ENCODE measurements at regions not wholly inside any gene's neighbourhood (a gene's known extent, or its start where the extent isn't known, plus 50 kb on each side); places are given as distances from the start of the nearest gene placed in this dataset.

DNA sequence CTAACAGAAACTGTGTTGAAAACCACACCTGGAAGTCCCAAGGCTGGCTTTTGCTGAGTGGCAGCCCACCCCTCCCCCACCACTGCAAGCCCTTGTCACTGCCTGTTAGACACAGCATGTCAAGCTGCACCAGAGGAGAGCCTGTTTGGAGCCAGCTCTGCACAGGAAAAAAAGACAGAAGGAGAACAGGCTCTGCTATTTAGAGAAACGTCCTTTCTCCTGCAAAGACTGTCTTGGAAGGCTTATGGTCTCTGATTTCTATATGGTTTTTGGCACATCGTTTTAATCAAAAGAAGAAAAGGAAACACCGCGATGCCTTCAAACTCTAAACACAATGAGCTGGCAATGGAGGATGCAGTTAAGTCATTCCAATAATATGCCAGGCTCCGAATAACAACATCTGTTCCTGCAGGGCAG is 275.5 kb downstream of the MAP2K4 start:
- no peak for DNase-seq

DNA sequence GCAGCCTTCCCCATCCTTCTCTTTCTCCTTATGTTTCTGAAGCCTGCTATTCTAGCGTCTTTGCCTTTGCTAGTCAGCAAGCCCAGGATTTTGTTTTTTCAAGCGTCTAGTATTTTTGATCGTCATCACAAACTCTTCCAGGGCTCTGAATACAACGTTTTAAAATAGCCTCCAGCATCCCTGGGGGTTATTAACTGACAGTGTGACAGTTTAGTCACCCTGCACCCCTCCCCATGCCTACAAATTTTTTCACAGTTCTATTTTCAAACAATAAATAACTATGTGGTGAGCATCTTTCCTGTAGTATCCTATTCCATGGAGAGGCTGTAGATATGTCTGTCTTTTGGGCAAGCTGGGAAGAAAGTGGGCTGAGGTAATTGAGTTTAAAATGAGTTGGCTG is 280.9 kb downstream of the MAP2K4 start:
- no peak for DNase-seq

- DNase-seq, result no peak
Measured at GRCh38 chr17:12302711-12303110, 282.0 kb downstream of the MAP2K4 start.

- DNase-seq, result no peak
Measured at GRCh38 chr17:12310811-12311210, 290.1 kb downstream of the MAP2K4 start.

DNA sequence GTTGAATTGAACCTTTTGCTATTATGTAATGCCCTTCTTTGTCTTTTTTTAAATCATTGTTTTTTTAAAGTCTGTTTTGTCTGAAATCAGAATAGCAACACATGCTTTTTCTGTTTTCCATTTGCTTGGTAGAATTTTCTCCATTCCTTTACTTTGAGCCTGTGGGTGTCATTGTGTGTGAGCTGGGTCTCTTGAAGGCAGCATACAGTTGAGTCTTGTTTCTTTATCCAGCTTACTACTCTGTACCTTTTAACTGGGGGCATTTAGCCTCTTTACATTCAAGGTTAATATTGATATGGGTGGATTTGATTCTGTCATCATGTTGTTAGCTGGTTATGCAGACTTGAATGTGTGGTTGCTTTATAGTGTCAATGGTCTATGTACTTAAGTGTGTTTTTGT is 292.0 kb downstream of the MAP2K4 start:
- DNase-seq, result no peak

DNA sequence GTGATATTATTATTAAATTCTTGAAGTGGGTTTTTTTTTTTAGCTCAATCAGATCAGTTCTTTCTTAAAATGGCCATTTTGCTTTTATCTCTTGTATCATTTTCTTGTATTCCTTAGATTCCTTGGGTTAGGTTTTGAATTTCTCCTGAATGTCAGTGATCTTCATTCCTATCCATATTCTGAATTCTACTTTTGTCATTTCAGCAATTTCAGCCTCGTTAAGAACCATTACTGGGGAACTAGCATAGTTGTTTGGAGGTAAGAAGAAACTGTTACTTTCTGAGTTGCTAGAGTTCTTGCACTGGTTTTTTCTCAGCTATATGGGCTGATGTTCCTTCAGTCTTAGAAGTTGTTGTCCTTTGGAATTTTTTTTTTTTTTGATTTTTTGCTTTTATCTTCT is 293.1 kb downstream of the MAP2K4 start:
- DNase-seq, result no peak

DNA sequence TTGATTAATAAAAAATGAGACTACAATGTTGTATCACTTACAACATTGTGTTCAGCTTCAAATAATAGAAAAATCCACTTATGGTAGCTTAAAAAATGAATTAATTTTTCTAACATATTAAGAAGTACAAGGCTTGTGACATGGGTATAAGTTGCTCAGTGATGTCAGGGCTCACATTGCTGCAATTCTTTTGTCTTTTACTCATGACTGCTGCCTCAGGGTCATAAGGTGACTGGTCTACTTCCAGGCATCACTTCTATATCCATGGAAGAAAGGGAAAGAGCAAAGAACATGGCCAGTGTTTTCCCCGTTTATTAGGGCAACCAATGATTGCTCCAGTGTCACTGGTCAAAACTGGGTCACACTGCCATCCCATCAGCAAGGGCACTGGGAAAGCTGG is 295.3 kb downstream of the MAP2K4 start:
- no peak for DNase-seq

DNA sequence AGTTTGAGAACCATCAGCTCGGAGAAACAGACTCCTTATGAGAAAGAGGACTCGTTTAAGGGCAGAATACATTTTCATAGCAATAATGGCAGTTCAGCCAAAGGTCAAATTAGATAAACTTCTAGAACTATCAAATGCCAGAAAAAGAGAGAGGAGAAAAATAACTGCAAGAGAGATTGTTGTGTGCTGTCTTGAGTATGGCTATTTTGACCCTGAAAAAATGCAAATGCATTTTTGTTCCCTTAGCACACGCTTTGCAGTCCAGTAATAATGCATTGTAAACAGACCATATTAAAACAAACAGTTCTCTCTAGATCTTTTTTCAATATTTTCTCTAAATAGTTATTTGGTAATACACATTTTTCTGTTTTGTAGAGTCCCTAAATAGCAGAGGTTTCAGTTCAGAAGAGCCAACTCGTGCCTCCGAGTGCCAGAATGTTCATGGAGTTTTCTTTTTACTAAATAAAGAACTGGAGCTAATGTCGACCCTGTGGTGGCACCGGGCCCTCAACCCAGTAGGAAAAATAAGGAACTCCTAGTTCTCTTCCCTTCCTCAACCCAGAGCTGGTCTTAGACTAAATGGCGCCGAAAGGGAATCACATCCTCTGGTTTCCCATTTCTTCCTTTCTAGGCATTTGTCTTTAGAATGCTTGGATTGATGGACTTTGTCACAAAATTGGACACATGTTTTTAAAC is 298.0 kb downstream of the MAP2K4 start:
- DNase-seq, result no peak

DNA sequence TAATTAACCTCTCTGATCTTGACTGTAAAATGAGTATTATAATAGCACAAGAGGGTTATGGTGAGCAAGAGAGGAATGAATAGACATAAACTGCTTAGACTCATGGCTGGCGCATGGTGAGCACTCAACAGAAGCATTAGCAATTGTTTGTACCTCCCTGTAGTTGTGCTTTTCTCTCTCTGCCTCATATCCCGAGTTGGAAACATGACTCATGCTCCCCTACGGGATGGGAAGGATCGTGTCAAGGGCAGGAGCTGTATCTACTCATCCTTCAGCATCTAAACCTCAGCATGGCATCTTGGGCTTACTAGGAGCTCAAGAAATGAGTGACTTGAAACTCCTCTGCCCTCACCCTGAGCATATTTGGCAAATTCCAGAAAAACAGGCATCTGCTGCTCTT is 299.6 kb downstream of the MAP2K4 start:
- no peak for DNase-seq

DNA sequence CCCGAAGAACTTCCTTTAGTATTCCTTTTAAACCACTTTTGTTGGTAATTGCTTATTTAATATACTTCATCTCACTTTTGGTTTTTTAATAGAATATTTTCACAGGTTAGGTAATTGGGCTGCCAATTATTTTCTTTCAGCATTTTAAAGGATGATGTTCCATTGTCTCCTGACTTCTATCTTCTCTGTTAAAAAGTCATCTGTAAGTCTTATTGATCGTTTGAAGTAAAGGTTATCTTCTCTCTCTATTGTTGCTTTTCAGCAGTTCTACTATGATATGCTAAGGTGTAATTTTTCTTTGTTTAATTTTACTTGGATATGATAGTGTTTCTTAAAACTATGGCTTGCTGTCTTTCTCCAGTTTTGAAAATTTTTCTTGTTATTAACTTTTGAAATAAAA is 307.5 kb downstream of the MAP2K4 start:
- no peak for DNase-seq

DNA sequence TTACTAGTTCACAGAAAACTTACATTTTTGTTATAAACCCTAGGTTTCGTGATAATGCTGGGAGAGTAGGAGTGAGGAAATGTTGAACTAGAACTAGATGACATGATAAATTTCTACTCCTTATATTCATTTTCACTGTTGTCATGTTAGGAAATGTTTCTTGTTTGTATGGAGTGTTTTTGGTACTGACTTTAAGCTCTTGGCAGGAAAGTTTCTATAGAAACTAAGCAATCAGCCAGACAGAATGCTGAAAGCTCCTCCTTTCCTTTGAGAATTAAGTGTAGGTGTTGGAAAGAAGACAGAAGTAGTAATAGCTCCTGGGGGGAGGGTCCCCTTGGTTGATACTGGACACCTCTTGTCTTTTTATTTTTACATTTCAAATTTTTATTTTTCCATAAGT is 309.8 kb downstream of the MAP2K4 start:
- DNase-seq, result no peak

- DNase-seq, result no peak
Measured at GRCh38 chr17:12341328-12341727, 320.7 kb downstream of the MAP2K4 start.

DNA sequence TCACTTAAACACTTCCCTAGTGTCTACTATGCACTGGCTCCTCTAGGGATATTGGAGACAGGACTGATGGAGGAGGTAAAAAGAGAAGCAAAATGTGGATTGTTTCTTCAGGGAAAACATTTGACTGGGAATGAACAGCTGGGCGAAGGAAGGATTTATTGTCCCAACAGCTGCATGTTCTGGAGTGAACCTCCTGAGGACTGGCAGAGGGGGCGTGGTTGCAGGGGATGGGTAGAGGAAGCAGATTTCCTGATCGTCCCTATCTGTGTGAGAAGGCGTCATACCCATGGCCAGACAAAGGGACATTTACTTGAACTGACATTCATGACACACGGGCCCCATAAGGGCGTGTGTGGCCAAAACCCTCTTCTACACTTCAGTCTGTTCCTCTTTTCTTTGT is 321.5 kb downstream of the MAP2K4 start:
- DNase-seq, result no peak

- no peak for DNase-seq
Measured at GRCh38 chr17:12342609-12343435, 322.1 kb downstream of the MAP2K4 start.

DNA sequence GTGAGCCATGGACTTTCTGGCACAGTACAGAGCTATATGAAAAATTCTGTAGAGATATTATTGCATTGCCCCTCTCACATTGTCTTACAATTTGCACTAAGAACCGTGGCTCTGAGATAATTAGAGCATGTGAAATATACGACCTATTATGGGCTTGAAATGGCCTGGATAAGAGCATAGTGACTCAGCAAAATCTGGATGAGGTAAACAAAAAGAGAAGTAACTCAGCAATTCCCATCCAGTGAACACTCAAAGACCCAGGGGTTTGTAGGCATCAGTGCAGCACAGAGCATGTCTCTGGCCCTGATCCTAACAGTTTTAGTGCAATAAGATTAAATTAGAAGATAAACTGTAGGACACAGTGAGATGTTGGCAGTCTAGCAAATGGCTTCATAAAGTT is 317.2 kb upstream of the MYOCD start:
- DNase-seq, result no peak

DNA sequence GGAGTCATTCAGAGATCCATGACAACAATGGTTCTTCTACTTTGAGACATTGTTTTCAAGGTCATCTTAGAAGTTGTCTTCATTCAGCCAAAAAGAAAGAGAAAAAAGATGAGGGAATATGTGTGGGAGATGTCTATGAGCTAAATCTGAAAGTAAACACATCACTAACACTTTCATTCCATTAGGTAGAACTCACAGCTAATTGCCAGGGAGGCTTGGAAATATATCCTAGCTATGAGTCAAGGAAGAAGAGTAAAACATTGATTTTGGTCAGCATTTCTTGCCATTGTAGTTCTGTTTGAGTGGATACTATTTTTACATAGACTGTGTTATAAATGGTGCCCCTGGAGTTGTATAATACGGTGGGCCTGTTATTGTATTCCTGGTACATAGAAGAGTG is 316.4 kb upstream of the MYOCD start:
- no peak for DNase-seq

GRCh38 chr17:12352127-12352526 is 313.6 kb upstream of the MYOCD start:
- no peak for DNase-seq

DNA sequence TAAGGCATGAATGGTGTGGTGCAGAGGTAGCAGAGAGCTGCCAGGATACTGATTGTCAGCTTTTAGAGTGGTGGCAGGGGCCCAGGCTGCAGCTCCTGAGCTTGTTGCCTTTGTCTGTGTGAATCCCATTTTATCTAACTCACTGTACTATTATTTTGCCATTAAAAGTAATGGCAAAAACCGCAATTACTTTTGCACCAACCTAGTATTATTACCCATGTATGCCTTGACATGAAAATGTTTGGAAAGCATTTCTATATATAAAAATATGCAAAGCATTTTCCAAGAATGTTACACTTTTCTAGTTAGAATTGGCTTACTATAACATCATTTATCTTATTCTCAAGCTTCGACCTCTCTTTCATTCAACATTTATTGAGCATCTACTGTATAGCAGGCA is 308.1 kb upstream of the MYOCD start:
- no peak for DNase-seq

DNA sequence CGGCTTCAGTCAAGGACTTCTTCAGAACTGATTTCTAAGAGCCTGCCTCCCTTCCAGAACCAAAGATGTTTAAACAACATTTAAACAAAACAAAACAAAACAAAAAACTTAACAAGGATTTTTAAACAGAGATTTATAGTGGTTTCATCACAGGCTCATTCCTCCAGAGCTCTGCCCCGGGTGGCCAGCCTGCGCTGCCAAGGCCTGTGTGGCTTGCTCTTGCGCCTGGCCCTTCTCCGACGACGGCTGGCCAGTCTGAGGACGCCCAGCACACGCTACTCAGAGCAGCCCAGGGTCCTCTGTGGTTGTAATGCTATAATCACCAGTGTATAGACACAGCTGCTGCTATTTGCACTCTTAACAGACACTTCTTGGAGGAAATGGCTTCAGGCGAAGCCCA is 307.2 kb upstream of the MYOCD start:
- DNase-seq, result no peak

DNA sequence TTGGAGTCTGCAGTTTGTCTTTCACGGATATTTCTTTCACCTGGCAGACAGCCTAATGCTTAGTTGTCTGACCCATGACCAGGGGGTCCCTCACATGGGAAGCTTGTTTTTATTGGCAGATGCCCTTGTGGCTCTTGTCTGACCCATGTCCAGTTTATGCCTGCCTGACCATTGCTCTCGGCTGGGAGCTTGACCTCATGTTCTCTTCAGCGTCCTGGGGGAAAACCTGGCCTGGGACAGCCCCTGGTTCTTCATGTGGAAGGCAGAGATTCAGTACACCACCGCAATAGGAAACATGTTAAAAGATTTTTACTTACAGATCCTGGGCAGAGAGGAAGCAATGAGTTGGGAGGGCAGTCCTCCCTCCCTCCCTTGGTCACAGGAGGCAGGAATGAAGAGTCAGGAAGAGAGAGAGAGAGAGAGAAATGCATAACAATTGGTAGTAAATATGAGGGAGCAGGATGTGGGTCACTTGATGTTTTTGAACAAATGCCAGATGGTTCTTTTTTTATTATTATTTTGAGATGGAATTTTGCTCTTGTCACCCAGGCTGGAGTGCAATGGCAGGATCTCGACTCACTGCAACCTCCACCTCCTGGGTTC is 302.7 kb upstream of the MYOCD start:
- no peak for DNase-seq

- DNase-seq, result no peak
Measured at GRCh38 chr17:12365805-12366204, 299.9 kb upstream of the MYOCD start.

DNA sequence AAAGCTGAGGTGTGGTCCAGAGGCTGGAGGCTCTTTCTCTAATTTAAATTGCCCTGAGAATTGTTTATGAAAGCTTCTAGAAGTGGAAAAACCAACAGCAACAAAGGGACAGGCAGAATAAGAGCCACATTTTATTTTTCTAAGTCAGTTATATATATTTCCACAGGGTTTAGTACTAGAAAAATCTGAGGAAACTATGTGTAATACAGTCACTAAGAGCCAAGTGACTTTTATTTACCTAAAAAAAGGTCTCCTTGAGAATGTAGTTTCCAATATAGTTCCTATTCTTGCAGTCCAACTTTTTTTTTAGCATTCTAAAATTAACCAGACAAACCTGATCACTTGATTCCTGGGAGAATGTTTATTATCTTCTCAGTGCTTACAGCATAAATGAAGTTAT is 296.6 kb upstream of the MYOCD start:
- DNase-seq, result no peak

- DNase-seq, result no peak
Measured at GRCh38 chr17:12376276-12376675, 289.4 kb upstream of the MYOCD start.

GRCh38 chr17:12386225-12386624 is 279.5 kb upstream of the MYOCD start:
- DNase-seq, result no peak
